ENCODE measurements at regions not wholly inside any gene's neighbourhood (a gene's known extent, or its start where the extent isn't known, plus 50 kb on each side); places are given as distances from the start of the nearest gene placed in this dataset.
"Not testable (repeated sequence)": the region's sequence is repeated elsewhere in the genome, so short reads cannot be mapped to it uniquely, and the experiment has no call there.

GRCh38 chr18:66873899-66874298 lies 270.0 kb upstream of the CDH19 start:
- no peak for ATAC-seq (ENCODE audit: low FRiP score)
- no peak for DNase-seq (ENCODE audit: low spot score)
- no peak for TF ChIP-seq CTCF (IDR thresholded peaks at IDR 0.05)

GRCh38 chr18:66872277-66872676 lies 268.4 kb upstream of the CDH19 start:
- ATAC-seq (ENCODE audit: low FRiP score) (no peak), DNase-seq (ENCODE audit: low spot score) (no peak)
- TF ChIP-seq CTCF (IDR thresholded peaks at IDR 0.05): no peak

DNA sequence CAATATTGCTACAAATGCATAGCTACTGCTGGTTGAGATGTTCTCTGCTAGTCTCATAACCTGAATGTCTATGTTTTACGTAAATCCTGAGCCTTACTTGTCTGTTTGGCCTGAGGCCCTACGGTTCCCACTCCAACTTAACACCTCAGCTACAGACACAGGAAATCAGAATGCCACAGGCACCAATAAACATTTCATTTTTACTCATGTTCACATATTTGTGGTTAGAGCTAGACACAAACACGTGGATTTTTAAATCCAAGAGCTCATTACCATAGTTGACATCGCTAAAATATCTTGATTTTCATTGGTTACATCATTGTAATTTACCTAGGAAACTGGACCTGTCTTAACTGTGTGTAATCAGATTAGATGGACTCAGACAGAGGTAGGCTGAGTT lies 263.8 kb upstream of the CDH19 start:
- DNase-seq (ENCODE audit: low spot score) (no peak), ATAC-seq (ENCODE audit: low FRiP score) (no peak)
- no peak for TF ChIP-seq CTCF (IDR thresholded peaks at IDR 0.05)

GRCh38 chr18:66866427-66866940 lies 262.6 kb upstream of the CDH19 start:
- DNase-seq (ENCODE audit: low spot score): not testable (repeated sequence)

DNA sequence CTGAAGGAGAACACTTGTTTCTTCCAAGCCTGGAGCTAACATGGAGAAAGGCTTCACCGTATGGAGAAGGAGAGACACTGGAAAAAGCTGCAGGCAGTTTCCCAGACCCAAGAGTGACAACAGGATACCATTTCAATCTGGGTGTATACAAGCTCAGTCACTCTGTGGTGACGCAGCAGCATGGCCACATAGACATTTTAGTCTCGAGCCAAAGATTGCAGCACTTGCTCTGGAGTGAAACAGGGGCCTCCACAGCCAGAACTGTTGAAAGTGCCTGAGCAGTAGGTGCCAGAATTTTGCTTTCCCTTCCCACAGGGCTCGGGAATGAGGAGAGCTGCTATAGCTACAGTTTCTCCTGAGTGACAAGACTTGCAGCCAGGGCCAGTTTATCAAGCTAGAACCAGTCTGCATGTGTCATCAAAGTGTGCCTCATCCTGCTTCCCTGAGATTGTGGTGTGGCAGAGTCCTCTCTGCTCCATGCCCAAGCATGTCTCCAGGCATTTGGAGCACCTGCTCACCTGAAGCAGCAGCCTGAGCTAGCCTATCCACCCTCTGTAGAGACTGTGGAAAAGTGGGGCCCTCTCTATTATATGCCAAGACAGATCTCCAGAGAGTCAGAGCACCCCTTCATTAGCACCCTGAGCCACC lies 234.6 kb upstream of the CDH19 start:
- no peak for ATAC-seq (ENCODE audit: low FRiP score)
- no peak for TF ChIP-seq CTCF (IDR thresholded peaks at IDR 0.05)
- DNase-seq (ENCODE audit: low spot score): no peak

More at GRCh38 chr18:66866427-66866940, 262.6 kb upstream of the CDH19 start:
- not testable (repeated sequence) for ATAC-seq (ENCODE audit: low FRiP score)

DNA sequence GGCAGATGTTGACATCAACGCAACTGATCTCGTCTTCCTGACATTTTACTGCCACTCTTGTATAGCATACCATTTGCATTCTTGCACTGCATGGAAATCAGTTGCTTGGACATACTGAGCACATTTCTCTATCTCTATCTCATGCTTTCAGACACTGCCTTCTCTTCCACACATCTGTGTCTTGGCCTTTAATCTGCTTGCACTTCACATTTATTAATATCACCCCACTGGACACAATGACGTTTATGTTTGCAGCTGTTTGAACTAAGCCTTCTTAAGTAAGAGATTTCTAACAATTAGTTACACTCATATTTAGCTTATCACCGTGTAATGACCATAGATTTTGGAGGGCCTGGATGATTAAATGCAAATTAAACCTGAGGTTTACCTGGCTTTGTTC lies 229.8 kb upstream of the CDH19 start:
- DNase-seq (ENCODE audit: low spot score) (no peak), ATAC-seq (ENCODE audit: low FRiP score) (no peak)
- no peak for TF ChIP-seq CTCF (IDR thresholded peaks at IDR 0.05)

- no peak for TF ChIP-seq CTCF (IDR thresholded peaks at IDR 0.05)
- no peak for DNase-seq (ENCODE audit: low spot score)
- no peak for ATAC-seq (ENCODE audit: low FRiP score)
Observed at GRCh38 chr18:66826211-66826610, 222.3 kb upstream of the CDH19 start.
